ENCODE measurements at regions not wholly inside any gene's neighbourhood (a gene's known extent, or its start where the extent isn't known, plus 50 kb on each side); places are given as distances from the start of the nearest gene placed in this dataset.

DNA sequence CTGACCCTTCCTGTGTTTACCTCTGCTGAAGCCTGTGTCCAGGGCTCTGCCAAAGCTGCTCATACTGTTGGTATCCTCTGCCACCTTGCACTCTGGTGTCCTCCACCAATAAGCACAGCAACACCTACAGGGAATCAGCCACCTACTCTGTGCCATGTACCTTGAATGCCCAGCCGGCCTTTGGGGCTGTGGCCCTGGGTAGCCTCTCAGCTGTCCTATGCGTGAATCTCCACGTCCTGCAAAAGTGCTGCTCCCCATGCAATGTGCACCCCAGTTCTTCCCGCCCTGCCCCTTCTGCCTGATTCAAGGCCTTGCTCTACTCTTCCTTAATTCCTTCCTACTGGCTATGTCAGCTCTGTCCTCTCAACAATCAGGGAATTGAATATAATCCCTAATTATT is 506.5 kb downstream of the ARHGEF28 start:
- Mint-ChIP-seq H3K36me3 (ENCODE audit: low read depth) (no peaks in the 10 kb centered on the region), H3K27ac (no peak overlapping the region), H3K9me3 (no peaks in the 10 kb centered on the region), H3K4me3 (no peak overlapping the region), H3K27me3 (ENCODE audit: insufficient read depth) (peaks cover 7% of the 10 kb centered on the region), H3K4me1 (ENCODE audit: low read depth) (peaks cover 17% of the 10 kb centered on the region)
- DNase-seq = no peak
- TF ChIP-seq, protein P1, sequence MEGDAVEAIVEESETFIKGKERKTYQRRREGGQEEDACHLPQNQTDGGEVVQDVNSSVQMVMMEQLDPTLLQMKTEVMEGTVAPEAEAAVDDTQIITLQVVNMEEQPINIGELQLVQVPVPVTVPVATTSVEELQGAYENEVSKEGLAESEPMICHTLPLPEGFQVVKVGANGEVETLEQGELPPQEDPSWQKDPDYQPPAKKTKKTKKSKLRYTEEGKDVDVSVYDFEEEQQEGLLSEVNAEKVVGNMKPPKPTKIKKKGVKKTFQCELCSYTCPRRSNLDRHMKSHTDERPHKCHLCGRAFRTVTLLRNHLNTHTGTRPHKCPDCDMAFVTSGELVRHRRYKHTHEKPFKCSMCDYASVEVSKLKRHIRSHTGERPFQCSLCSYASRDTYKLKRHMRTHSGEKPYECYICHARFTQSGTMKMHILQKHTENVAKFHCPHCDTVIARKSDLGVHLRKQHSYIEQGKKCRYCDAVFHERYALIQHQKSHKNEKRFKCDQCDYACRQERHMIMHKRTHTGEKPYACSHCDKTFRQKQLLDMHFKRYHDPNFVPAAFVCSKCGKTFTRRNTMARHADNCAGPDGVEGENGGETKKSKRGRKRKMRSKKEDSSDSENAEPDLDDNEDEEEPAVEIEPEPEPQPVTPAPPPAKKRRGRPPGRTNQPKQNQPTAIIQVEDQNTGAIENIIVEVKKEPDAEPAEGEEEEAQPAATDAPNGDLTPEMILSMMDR (IDR thresholded peaks at IDR 0.05) = no peak

DNA sequence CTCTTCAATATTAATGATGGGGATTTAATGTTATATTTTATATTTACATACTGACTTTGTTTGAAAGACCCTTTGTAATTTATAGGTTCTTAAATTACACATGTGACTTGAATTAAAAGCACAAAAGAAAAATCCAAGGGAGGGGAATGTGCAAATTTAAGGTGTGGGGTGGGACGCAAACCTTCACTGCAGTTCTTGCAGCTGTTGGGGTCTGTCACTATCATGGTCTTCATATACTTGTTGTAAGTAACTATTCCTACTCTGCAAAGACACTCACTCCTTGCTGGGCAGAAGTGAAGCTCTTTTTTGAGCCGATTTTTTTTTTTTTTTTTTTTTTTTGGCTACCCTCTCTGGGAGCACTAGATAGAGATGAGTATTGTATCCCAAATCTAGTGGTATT is 505.3 kb downstream of the ARHGEF28 start:
- no peak for DNase-seq
- Mint-ChIP-seq H3K27ac (no peak overlapping the region), H3K36me3 (ENCODE audit: low read depth) (no peaks in the 10 kb centered on the region), H3K27me3 (ENCODE audit: insufficient read depth) (peaks cover 7% of the 10 kb centered on the region), H3K9me3 (no peaks in the 10 kb centered on the region), H3K4me1 (ENCODE audit: low read depth) (peaks cover 18% of the 10 kb centered on the region), H3K4me3 (no peak overlapping the region)
- TF ChIP-seq, protein P1 (IDR thresholded peaks at IDR 0.05) = no peak

DNA sequence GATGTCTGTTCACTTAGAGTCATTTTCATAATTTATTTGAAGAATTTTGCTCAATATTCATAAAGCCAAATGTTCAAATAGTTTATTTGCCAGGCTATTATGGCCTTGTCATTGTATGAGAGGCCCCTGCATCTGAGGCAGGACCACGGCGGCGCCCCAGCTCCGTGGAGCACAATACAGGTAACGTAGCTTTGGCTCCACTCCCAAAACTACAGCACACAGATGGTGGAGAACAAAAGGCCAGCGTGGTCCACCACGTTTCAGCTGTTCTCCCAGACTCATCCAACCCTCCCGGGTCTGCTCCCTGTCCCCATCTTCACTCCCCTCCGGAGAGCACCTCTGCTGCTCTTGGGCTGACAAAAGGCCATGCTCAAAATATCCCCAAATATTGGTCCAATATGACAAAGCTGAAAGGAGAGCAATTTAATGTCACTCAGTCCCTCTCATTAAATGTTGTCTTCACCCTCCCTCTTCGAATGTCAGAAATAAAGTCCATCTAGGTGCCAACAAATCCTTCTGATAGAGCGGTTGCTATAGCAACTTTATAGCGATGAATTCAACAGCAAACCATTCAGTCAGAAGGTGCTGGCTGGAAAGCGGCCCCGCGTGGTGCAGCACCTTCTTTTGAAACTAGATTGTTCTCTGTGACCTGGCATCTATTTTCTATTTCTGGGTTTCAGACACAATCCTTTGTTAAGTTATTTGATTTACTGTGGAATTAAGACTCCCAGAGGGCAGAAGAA is 504.3 kb downstream of the ARHGEF28 start:
- TF ChIP-seq, protein P1 (IDR thresholded peaks at IDR 0.05) = no peak

DNA sequence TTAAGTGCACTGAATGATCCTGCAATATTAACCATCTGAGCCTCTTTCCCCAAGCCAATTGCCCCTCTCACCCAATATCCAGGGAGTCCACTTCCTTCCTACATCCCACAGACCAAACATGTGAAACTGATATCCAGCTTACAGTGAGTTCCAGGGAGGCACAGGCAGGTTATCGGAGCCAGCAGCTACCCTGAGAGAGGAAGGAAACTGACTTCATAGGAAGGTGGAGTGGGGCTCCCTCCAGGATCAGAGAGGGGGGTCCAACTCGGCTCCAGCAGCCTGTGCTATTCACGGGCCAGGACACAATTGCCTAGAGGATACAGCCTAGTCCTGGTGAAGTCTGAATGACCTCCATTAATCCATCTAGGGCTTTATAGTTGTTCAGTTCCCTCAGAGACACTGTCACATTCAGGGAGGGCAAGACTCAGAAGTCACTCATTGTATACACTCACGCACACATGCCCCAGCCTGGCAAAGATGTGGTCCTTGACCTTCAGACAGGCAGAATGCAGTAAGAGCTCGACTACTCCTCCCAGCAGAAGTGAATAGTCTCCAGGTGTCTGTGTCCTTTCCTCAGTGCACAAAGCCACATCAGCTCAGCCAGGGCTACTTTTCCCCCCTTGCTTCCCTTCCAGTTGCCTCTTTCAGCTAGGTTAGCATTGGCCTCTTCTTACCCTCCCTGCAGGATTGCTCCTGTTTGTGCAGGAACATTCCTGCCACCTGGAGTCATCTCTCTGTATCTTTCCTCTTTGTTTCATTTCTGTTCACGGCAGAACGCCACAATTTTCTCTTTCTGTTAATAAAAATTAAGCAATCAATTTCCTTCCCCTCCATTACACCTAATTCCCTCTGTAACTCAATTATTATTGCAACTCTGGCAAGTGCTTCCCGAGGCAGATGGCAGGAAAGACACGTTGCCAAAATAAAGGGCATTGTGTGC is 501.7 kb downstream of the ARHGEF28 start:
- TF ChIP-seq, protein P1 (IDR thresholded peaks at IDR 0.05) = peak; percentile 65
- Mint-ChIP-seq H3K36me3 (ENCODE audit: low read depth) (no peaks in the 10 kb centered on the region), H3K9me3 (no peaks in the 10 kb centered on the region), H3K27me3 (ENCODE audit: insufficient read depth) (peaks cover 1% of the 10 kb centered on the region), H3K4me3 (peak overlapping the region; percentile 76), H3K27ac (no peak overlapping the region), H3K4me1 (ENCODE audit: low read depth) (peaks cover 13% of the 10 kb centered on the region)
- peak; percentile 16 for DNase-seq

More for the DNA sequence above, 504.3 kb downstream of the ARHGEF28 start:
- peaks cover 2% of the 10 kb centered on the region for H3K27me3 Mint-ChIP-seq (ENCODE audit: insufficient read depth)
- no peaks in the 10 kb centered on the region for H3K9me3 Mint-ChIP-seq
- no peak for DNase-seq
- peaks cover 15% of the 10 kb centered on the region for H3K4me1 Mint-ChIP-seq (ENCODE audit: low read depth)
- H3K4me3 Mint-ChIP-seq = no peak overlapping the region
- no peaks in the 10 kb centered on the region for H3K36me3 Mint-ChIP-seq (ENCODE audit: low read depth)
- no peak overlapping the region for H3K27ac Mint-ChIP-seq

DNA sequence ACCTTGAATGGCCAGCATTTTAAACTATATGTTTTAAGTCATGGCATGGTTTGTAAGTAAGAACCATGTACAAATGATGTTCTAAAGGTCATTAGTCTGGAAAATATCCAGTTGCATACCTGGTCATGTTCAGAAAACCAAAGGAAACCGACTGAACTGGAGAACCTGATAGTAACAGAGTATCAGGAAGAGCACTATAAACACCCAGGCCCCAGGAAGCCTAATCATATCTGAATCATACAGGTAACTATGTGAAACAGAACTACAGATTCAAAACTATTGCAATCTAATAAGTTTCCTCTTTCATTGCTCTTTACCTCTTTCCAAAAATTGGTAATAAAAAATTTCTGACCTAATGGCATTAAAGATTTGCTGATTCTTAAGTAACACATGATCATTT is 500.3 kb downstream of the ARHGEF28 start:
- Mint-ChIP-seq H3K4me3 (no peak overlapping the region), H3K27ac (no peak overlapping the region), H3K9me3 (no peaks in the 10 kb centered on the region), H3K27me3 (ENCODE audit: insufficient read depth) (peaks cover 3% of the 10 kb centered on the region), H3K4me1 (ENCODE audit: low read depth) (peaks cover 13% of the 10 kb centered on the region), H3K36me3 (ENCODE audit: low read depth) (no peaks in the 10 kb centered on the region)
- TF ChIP-seq, protein P1 (IDR thresholded peaks at IDR 0.05) = no peak
- no peak for DNase-seq
